ENCODE measurements at regions not wholly inside any gene's neighbourhood (a gene's known extent, or its start where the extent isn't known, plus 50 kb on each side); places are given as distances from the start of the nearest gene placed in this dataset.

DNA sequence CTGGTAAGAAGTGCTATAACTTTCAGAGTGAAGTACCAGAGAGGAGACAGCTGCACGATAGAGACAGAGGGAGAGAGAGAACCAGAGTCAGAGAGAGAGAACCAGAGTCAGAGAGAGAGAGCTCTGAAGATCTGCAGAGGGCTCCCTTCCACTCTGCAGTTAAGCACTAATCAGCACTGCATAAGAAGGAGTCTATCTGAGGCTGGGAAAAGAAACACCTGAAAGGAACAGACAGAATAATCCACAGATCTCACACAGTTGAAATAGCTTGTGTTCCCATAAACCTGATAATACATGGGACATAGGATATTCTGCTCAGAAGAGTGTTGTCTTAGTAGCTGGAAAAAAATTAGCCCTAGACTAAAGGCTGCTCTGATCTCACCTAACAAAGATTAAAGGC, 87.6 kb downstream of the CFAP44 start:
- TF ChIP-seq EZH2phosphoT487 (IDR thresholded peaks at IDR 0.05; ENCODE audit: insufficient read depth, low read depth) (no peak), EZH2 (IDR thresholded peaks at IDR 0.05; ENCODE audit: insufficient read depth, poor library complexity, severe bottlenecking) (no peak)

All from GM23248 (cell line).